HG03521 (cell line): ENCODE measurements at regions not wholly inside any gene's neighbourhood (a gene's known extent, or its start where the extent isn't known, plus 50 kb on each side); places are given as distances from the start of the nearest gene placed in this dataset.

Source experiments
- ATAC-seq: cut with Tn5 transposase; IDR thresholded peaks from one replicate; pipeline ENCODE4 v1.9.1; 2021; ENCODE audit warnings: mild to moderate bottlenecking, moderate library complexity; ENCODE audit not compliant: unreplicated experiment

GRCh38 chr13:84686458-84686857 is 804.2 kb upstream of the SLITRK1 start:
- no peak for ATAC-seq

- ATAC-seq = no peak
These were observed 802.5 kb upstream of the SLITRK1 start for GRCh38 chr13:84684804-84685203.

GRCh38 chr13:84684048-84684662 is 801.9 kb upstream of the SLITRK1 start:
- ATAC-seq = no peak

GRCh38 chr13:84683448-84683847 is 801.2 kb upstream of the SLITRK1 start:
- ATAC-seq = no peak

GRCh38 chr13:84677836-84678235 is 795.6 kb upstream of the SLITRK1 start:
- no peak for ATAC-seq

- ATAC-seq = no peak
These were observed 790.3 kb upstream of the SLITRK1 start for GRCh38 chr13:84672616-84673015.

GRCh38 chr13:84670245-84670644 is 788.0 kb upstream of the SLITRK1 start:
- ATAC-seq = no peak

GRCh38 chr13:84668637-84669036 is 786.4 kb upstream of the SLITRK1 start:
- ATAC-seq = no peak

GRCh38 chr13:84662491-84662890 is 780.2 kb upstream of the SLITRK1 start:
- no peak for ATAC-seq

- ATAC-seq = no peak
These were observed 779.4 kb upstream of the SLITRK1 start for GRCh38 chr13:84661718-84662117.

GRCh38 chr13:84659359-84659661 is 777.0 kb upstream of the SLITRK1 start:
- no peak for ATAC-seq

- no peak for ATAC-seq
These were observed 776.5 kb upstream of the SLITRK1 start for GRCh38 chr13:84658491-84659358.

- ATAC-seq = no peak
These were observed 773.4 kb upstream of the SLITRK1 start for GRCh38 chr13:84655677-84656076.

- ATAC-seq = no peak
These were observed 772.5 kb upstream of the SLITRK1 start for GRCh38 chr13:84654654-84655275.

GRCh38 chr13:84653915-84654534 is 771.8 kb upstream of the SLITRK1 start:
- no peak for ATAC-seq

GRCh38 chr13:84651705-84652104 is 769.4 kb upstream of the SLITRK1 start:
- ATAC-seq = no peak

GRCh38 chr13:84651288-84651687 is 769.0 kb upstream of the SLITRK1 start:
- no peak for ATAC-seq

GRCh38 chr13:84649853-84650252 is 767.6 kb upstream of the SLITRK1 start:
- no peak for ATAC-seq

GRCh38 chr13:84648069-84648640 is 765.9 kb upstream of the SLITRK1 start:
- no peak for ATAC-seq

- no peak for ATAC-seq
These were observed 764.7 kb upstream of the SLITRK1 start for GRCh38 chr13:84646957-84647356.
